WTC11 (cell line): ENCODE measurements at regions not wholly inside any gene's neighbourhood (a gene's known extent, or its start where the extent isn't known, plus 50 kb on each side); places are given as distances from the start of the nearest gene placed in this dataset.

Experiments used
- ATAC-seq: fragments of 200-7000 bp; cut with Tn5 transposase; 2 replicates; pipeline ENCODE4 v1.10.0; 2021; ENCODE audit warnings: mild to moderate bottlenecking, moderate library complexity
- CTCF ChIA-PET: fragments of 300-600 bp; sonication (Branson Sonifier 250); formaldehyde crosslinking; loops from one replicate; lab custom pipeline; 2021; ENCODE audit warnings: antibody characterized with exemption; lab: Charles Lee
- POLR2A ChIA-PET: fragments of 350-600 bp; sonication (Branson Sonifier 250); formaldehyde crosslinking; loops from one replicate; lab custom pipeline; 2021; ENCODE audit warnings: antibody characterized with exemption; lab: Charles Lee
- DNase-seq: peaks from one replicate; pipeline ENCODE4 v3.0.0; 2021; ENCODE audit warnings: low spot score
- H3K27ac Mint-ChIP-seq: 2 replicates; pipeline ENCODE4 v1.8.0; 2021; ENCODE audit warnings: mixed read lengths
- H3K27me3 Mint-ChIP-seq: 2 replicates; pipeline ENCODE4 v1.8.0; 2021; ENCODE audit warnings: low read depth, mild to moderate bottlenecking, moderate library complexity, mixed read lengths
- H3K36me3 Mint-ChIP-seq: 2 replicates; pipeline ENCODE4 v1.8.0; 2021; ENCODE audit warnings: mixed read lengths
- H3K4me1 Mint-ChIP-seq: 2 replicates; pipeline ENCODE4 v1.8.0; 2022; ENCODE audit warnings: mixed read lengths
- H3K4me3 Mint-ChIP-seq: 2 replicates; pipeline ENCODE4 v1.8.0; 2021; ENCODE audit warnings: mild to moderate bottlenecking, moderate library complexity, mixed read lengths
- H3K9me3 Mint-ChIP-seq: 2 replicates; pipeline ENCODE4 v1.8.0; 2021; ENCODE audit warnings: mixed read lengths
- CREB1 ChIP-seq: sonication (generic); formaldehyde crosslinking; IDR thresholded peaks from 2 replicates; pipeline ENCODE4 v1.8.0; 2023; ENCODE audit warnings: mild to moderate bottlenecking, missing genetic modification reagents
- FOXP1 ChIP-seq: sonication (generic); formaldehyde crosslinking; IDR thresholded peaks from 2 replicates; pipeline ENCODE4 v1.8.0; 2022; ENCODE audit warnings: missing genetic modification reagents, mild to moderate bottlenecking, moderate library complexity, borderline replicate concordance
- GTF2I ChIP-seq: fragments of 250-450 bp; sonication (Bioruptor Pico); conservative IDR thresholded peaks from 2 replicates; pipeline ENCODE4 v1.4.0; 2021; ENCODE audit warnings: mild to moderate bottlenecking
- NR2C2 ChIP-seq: sonication (generic); formaldehyde crosslinking; IDR thresholded peaks from 2 replicates; pipeline ENCODE4 v1.8.0; 2022; ENCODE audit warnings: mild to moderate bottlenecking, missing genetic modification reagents
- SMAD3 ChIP-seq: sonication (generic); formaldehyde crosslinking; IDR thresholded peaks from 2 replicates; pipeline ENCODE4 v1.8.0; 2022; ENCODE audit warnings: missing genetic modification reagents, mild to moderate bottlenecking, borderline replicate concordance
- TCF7 ChIP-seq: sonication (generic); formaldehyde crosslinking; IDR thresholded peaks from 2 replicates; pipeline ENCODE4 v1.8.0; 2022; ENCODE audit warnings: mild to moderate bottlenecking, low read depth, missing genetic modification reagents, moderate library complexity
- TP53 ChIP-seq: sonication (generic); formaldehyde crosslinking; IDR thresholded peaks from 2 replicates; pipeline ENCODE4 v1.8.1; 2023; ENCODE audit warnings: mild to moderate bottlenecking, missing genetic modification reagents
- ZNF121 ChIP-seq: sonication (generic); formaldehyde crosslinking; IDR thresholded peaks from 2 replicates; pipeline ENCODE4 v1.8.0; 2023; ENCODE audit warnings: missing genetic modification reagents
- ZNF263 ChIP-seq: sonication (generic); formaldehyde crosslinking; IDR thresholded peaks from 2 replicates; pipeline ENCODE4 v1.8.1; 2022; ENCODE audit warnings: low read depth, mild to moderate bottlenecking, moderate library complexity, missing genetic modification reagents
- ZNF416 ChIP-seq: fragments of 250-450 bp; sonication (Bioruptor Pico); IDR thresholded peaks from 2 replicates; pipeline ENCODE4 v1.9.0; 2021; ENCODE audit warnings: mild to moderate bottlenecking, inconsistent platforms
- ZNF671 ChIP-seq: fragments of 250-450 bp; sonication (Bioruptor Pico); IDR thresholded peaks from 2 replicates; pipeline ENCODE4 v1.8.0; 2021; ENCODE audit warnings: mild to moderate bottlenecking
- TF ChIP-seq, protein P1 (sequence below): sonication (generic); formaldehyde crosslinking; IDR thresholded peaks from 2 replicates; pipeline ENCODE4 v1.8.0; 2023; ENCODE audit warnings: mild to moderate bottlenecking, missing genetic modification reagents
- TF ChIP-seq, protein P2 (sequence below): sonication (generic); formaldehyde crosslinking; IDR thresholded peaks from 2 replicates; pipeline ENCODE4 v1.8.1; 2023; ENCODE audit warnings: mild to moderate bottlenecking, missing genetic modification reagents
- TF ChIP-seq, protein P3 (sequence below): sonication (generic); formaldehyde crosslinking; IDR thresholded peaks from 2 replicates; pipeline ENCODE4 v1.8.1; 2022; ENCODE audit warnings: missing genetic modification reagents, borderline replicate concordance
- TF ChIP-seq, protein P4 (sequence below): sonication (generic); formaldehyde crosslinking; IDR thresholded peaks from 2 replicates; pipeline ENCODE4 v1.8.0; 2022; ENCODE audit warnings: mild to moderate bottlenecking, missing genetic modification reagents
- TF ChIP-seq, protein P5 (sequence below): fragments of 250-450 bp; sonication (Bioruptor Pico); IDR thresholded peaks from 2 replicates; pipeline ENCODE4 v1.9.0; 2021; ENCODE audit warnings: moderate library complexity, mild to moderate bottlenecking, inconsistent platforms, borderline replicate concordance
- TF ChIP-seq, protein P6 (sequence below): sonication (generic); formaldehyde crosslinking; IDR thresholded peaks from 2 replicates; pipeline ENCODE4 v1.8.0; 2022; ENCODE audit warnings: mild to moderate bottlenecking, missing genetic modification reagents

DNA sequence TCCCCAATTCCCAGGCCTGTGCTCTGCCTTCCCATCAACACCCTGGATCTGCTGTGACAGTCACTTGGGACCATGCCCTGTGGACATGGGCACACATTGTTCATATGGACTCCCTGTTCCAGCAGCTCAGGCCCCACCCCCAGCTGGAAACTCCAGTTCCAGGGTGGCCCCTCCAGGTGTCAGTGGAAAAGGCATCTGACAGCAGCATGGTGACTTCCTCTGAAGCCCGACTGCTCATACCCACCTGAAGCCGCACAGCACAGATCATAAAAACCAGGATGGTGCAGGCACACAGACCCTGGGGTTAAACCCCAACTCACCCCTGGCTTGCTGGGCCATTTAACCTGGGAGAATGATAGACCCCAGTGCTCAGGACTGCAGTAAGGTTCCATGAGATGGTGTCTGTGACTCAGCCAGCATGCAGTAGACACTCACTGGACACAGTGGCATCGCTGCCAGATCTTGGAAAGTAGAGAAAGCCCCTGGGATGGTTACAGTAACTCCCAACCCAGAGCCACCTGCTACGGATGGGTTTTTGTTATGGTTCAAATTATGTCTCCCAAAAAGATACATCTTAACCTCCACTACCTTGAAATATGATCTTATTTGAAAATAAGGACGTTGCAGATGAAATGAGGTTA is 72.6 kb upstream of the NANOS1 start:
- CTCF ChIA-PET = no interaction called here
- no peak for DNase-seq
- TF ChIP-seq TCF7 (no peak), ZNF121 (no peak), GTF2I (CRISPR knock-in tag) (no peak), FOXP1 (CRISPR knock-in tag) (no peak), NR2C2 (no peak), ZNF263 (CRISPR knock-in tag) (no peak), ZNF671 (CRISPR knock-in tag) (no peak), SMAD3 (CRISPR knock-in tag) (no peak), CREB1 (no peak), ZNF416 (CRISPR knock-in tag) (no peak)
- TF ChIP-seq, protein P1, sequence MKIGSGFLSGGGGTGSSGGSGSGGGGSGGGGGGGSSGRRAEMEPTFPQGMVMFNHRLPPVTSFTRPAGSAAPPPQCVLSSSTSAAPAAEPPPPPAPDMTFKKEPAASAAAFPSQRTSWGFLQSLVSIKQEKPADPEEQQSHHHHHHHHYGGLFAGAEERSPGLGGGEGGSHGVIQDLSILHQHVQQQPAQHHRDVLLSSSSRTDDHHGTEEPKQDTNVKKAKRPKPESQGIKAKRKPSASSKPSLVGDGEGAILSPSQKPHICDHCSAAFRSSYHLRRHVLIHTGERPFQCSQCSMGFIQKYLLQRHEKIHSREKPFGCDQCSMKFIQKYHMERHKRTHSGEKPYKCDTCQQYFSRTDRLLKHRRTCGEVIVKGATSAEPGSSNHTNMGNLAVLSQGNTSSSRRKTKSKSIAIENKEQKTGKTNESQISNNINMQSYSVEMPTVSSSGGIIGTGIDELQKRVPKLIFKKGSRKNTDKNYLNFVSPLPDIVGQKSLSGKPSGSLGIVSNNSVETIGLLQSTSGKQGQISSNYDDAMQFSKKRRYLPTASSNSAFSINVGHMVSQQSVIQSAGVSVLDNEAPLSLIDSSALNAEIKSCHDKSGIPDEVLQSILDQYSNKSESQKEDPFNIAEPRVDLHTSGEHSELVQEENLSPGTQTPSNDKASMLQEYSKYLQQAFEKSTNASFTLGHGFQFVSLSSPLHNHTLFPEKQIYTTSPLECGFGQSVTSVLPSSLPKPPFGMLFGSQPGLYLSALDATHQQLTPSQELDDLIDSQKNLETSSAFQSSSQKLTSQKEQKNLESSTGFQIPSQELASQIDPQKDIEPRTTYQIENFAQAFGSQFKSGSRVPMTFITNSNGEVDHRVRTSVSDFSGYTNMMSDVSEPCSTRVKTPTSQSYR (CRISPR knock-in tag) = no peak
- TF ChIP-seq, protein P2, sequence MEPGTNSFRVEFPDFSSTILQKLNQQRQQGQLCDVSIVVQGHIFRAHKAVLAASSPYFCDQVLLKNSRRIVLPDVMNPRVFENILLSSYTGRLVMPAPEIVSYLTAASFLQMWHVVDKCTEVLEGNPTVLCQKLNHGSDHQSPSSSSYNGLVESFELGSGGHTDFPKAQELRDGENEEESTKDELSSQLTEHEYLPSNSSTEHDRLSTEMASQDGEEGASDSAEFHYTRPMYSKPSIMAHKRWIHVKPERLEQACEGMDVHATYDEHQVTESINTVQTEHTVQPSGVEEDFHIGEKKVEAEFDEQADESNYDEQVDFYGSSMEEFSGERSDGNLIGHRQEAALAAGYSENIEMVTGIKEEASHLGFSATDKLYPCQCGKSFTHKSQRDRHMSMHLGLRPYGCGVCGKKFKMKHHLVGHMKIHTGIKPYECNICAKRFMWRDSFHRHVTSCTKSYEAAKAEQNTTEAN (CRISPR knock-in tag) = no peak
- TF ChIP-seq, protein P3, sequence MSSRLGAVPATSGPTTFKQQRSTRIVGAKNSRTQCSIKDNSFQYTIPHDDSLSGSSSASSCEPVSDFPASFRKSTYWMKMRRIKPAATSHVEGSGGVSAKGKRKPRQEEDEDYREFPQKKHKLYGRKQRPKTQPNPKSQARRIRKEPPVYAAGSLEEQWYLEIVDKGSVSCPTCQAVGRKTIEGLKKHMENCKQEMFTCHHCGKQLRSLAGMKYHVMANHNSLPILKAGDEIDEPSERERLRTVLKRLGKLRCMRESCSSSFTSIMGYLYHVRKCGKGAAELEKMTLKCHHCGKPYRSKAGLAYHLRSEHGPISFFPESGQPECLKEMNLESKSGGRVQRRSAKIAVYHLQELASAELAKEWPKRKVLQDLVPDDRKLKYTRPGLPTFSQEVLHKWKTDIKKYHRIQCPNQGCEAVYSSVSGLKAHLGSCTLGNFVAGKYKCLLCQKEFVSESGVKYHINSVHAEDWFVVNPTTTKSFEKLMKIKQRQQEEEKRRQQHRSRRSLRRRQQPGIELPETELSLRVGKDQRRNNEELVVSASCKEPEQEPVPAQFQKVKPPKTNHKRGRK (CRISPR knock-in tag) = no peak
- TF ChIP-seq, protein P4, sequence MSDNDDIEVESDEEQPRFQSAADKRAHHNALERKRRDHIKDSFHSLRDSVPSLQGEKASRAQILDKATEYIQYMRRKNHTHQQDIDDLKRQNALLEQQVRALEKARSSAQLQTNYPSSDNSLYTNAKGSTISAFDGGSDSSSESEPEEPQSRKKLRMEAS (CRISPR knock-in tag) = no peak
- TF ChIP-seq, protein P5, sequence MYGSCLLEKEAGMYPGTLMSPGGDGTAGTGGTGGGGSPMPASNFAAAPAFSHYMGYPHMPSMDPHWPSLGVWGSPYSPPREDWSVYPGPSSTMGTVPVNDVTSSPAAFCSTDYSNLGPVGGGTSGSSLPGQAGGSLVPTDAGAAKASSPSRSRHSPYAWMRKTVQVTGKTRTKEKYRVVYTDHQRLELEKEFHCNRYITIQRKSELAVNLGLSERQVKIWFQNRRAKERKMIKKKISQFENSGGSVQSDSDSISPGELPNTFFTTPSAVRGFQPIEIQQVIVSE (CRISPR knock-in tag) = no peak
- TF ChIP-seq, protein P6, sequence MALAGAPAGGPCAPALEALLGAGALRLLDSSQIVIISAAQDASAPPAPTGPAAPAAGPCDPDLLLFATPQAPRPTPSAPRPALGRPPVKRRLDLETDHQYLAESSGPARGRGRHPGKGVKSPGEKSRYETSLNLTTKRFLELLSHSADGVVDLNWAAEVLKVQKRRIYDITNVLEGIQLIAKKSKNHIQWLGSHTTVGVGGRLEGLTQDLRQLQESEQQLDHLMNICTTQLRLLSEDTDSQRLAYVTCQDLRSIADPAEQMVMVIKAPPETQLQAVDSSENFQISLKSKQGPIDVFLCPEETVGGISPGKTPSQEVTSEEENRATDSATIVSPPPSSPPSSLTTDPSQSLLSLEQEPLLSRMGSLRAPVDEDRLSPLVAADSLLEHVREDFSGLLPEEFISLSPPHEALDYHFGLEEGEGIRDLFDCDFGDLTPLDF (CRISPR knock-in tag) = no peak

DNA sequence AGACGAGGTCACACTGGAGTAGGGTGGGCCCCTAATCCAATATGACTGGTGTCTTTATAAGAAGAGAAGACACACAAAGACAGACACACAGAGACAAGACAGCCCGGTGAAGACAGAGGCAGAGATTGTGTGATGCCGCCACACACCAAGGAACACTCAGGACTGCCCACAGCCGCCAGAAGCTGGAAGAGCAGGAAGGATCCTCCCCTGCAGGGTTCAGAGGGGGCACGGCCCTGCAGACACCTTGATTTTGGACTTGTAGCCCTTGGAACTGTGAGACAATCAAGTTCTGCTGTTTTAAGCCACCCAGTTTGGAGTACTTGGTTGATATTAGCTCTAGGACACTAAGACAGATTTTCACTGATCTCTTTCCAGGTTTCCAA is 72.1 kb upstream of the NANOS1 start:
- H3K27me3 Mint-ChIP-seq = no peaks in the 10 kb centered on the region
- ATAC-seq = no peak
- CTCF ChIA-PET = no interaction called here
- DNase-seq = no peak
- H3K36me3 Mint-ChIP-seq = no peaks in the 10 kb centered on the region
- no peak overlapping the region for H3K4me3 Mint-ChIP-seq
- H3K27ac Mint-ChIP-seq = no peak overlapping the region
- peaks cover 8% of the 10 kb centered on the region; the same call in 1 of the 2 replicates for H3K4me1 Mint-ChIP-seq
- TF ChIP-seq TP53 = no peak
- no peaks in the 10 kb centered on the region for H3K9me3 Mint-ChIP-seq
- POLR2A ChIA-PET = no interaction called here

More for the DNA sequence above, 72.6 kb upstream of the NANOS1 start:
- Mint-ChIP-seq H3K27ac (no peak overlapping the region), H3K4me1 (peaks cover 8% of the 10 kb centered on the region; the same call in 1 of the 2 replicates), H3K9me3 (no peaks in the 10 kb centered on the region), H3K27me3 (no peaks in the 10 kb centered on the region), H3K36me3 (no peaks in the 10 kb centered on the region), H3K4me3 (no peak overlapping the region)
- ATAC-seq = no peak
- POLR2A ChIA-PET = no interaction called here
